Tibial nerve (tissue), 4 donors: ENCODE measurements at regions not wholly inside any gene's neighbourhood (a gene's known extent, or its start where the extent isn't known, plus 50 kb on each side); places are given as distances from the start of the nearest gene placed in this dataset.

ENCODE experiments used
- EP300 ChIP-seq, 2 donors: sonication (generic); formaldehyde crosslinking; IDR thresholded peaks; one replicate each; pipeline ENCODE4 v1.6.1; 2017; ENCODE audit warnings: antibody characterized with exemption in 2 of 2, mild to moderate bottlenecking in 1 of 2
- POLR2A ChIP-seq, 2 donors: fragments of 450-650 bp; IDR thresholded peaks; one replicate each; pipeline ENCODE4 v1.6.1; 2017; ENCODE audit warnings: antibody characterized with exemption in 2 of 2, mild to moderate bottlenecking in 2 of 2, moderate library complexity in 2 of 2
- TF ChIP-seq, protein P1 (sequence below), 5 experiments: fragments of 200-600 bp in 3 of 5; fragments of 450-650 bp in 2 of 5; sonication (generic) in 3 of 5; IDR thresholded peaks; one replicate each; pipeline ENCODE4 v1.5.1; 2016 to 2019; ENCODE audit warnings: antibody characterized with exemption in 5 of 5, mild to moderate bottlenecking in 3 of 5, moderate library complexity in 2 of 5

DNA sequence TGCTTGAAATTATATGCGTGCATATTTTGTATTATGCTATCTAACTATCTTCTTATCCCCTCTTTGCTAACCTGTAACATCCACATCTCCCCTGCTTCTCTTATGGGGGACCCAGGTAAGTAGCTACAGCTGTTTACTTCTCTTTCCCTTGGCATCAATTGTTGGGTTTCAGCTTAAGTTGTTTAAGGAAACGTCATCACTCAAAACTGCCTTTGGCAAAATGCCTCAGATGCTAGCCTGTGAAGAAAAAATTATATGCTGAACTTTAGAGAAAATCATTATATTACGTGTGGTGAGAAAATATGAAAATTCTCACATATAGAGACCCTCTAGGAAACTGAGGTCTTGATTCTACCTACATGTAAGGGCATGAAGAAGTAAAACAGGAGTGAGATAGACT, 447.0 kb upstream of the NECTIN3 start:
- TF ChIP-seq POLR2A (IDR thresholded peaks at IDR 0.05) (no peak), EP300 (IDR thresholded peaks at IDR 0.05) (no peak)
- TF ChIP-seq, protein P1, sequence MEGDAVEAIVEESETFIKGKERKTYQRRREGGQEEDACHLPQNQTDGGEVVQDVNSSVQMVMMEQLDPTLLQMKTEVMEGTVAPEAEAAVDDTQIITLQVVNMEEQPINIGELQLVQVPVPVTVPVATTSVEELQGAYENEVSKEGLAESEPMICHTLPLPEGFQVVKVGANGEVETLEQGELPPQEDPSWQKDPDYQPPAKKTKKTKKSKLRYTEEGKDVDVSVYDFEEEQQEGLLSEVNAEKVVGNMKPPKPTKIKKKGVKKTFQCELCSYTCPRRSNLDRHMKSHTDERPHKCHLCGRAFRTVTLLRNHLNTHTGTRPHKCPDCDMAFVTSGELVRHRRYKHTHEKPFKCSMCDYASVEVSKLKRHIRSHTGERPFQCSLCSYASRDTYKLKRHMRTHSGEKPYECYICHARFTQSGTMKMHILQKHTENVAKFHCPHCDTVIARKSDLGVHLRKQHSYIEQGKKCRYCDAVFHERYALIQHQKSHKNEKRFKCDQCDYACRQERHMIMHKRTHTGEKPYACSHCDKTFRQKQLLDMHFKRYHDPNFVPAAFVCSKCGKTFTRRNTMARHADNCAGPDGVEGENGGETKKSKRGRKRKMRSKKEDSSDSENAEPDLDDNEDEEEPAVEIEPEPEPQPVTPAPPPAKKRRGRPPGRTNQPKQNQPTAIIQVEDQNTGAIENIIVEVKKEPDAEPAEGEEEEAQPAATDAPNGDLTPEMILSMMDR (IDR thresholded peaks at IDR 0.05), result no peak
